ENCODE measurements at regions not wholly inside any gene's neighbourhood (a gene's known extent, or its start where the extent isn't known, plus 50 kb on each side); places are given as distances from the start of the nearest gene placed in this dataset.

DNA sequence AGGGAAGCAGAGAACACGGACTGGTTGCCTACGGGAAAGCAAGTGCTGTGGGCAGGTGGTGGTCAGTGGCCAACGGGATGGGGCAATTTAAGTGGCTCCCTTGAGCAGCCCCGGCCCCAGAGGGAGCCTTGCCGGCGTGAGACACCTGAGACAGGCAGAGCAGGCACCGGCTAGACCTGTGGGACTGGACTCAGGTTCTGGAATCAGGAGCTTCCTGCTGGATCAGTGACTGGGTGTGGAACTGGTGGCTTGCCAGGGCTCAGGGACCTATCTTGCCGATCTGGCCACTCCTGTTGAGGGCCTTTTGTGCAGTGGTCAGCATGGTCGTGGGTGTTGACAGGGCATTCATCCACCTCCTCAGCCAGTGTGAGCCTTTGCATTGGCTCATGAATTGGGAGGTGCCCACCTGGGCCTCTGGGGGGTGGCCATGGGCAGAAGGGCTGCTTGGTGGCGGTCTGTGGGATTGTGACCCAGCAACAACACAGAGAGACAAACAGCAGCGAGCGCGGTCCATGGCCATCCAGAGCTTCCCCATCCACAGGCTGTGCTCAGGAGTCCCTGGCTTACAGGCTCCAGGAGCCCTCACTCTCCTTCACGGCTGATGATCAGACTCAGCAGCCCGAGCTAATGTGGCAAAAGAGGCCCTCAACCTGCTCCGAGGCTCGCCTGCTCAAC, 85.4 kb upstream of the ZNF516 start:
- TF ChIP-seq, protein P1, sequence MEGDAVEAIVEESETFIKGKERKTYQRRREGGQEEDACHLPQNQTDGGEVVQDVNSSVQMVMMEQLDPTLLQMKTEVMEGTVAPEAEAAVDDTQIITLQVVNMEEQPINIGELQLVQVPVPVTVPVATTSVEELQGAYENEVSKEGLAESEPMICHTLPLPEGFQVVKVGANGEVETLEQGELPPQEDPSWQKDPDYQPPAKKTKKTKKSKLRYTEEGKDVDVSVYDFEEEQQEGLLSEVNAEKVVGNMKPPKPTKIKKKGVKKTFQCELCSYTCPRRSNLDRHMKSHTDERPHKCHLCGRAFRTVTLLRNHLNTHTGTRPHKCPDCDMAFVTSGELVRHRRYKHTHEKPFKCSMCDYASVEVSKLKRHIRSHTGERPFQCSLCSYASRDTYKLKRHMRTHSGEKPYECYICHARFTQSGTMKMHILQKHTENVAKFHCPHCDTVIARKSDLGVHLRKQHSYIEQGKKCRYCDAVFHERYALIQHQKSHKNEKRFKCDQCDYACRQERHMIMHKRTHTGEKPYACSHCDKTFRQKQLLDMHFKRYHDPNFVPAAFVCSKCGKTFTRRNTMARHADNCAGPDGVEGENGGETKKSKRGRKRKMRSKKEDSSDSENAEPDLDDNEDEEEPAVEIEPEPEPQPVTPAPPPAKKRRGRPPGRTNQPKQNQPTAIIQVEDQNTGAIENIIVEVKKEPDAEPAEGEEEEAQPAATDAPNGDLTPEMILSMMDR (conservative IDR thresholded peaks at IDR 0.05 in 1 of 2, IDR thresholded peaks at IDR 0.05 in 1 of 2; ENCODE audit: low read depth in 1 of 2, low read length in 2 of 2) = no peak
- no peak for TF ChIP-seq EZH2 (IDR thresholded peaks at IDR 0.05; ENCODE audit: low read length, missing control alignments)

Data from fibroblast of lung (primary cell).